ENCODE measurements at regions not wholly inside any gene's neighbourhood (a gene's known extent, or its start where the extent isn't known, plus 50 kb on each side); places are given as distances from the start of the nearest gene placed in this dataset.

DNA sequence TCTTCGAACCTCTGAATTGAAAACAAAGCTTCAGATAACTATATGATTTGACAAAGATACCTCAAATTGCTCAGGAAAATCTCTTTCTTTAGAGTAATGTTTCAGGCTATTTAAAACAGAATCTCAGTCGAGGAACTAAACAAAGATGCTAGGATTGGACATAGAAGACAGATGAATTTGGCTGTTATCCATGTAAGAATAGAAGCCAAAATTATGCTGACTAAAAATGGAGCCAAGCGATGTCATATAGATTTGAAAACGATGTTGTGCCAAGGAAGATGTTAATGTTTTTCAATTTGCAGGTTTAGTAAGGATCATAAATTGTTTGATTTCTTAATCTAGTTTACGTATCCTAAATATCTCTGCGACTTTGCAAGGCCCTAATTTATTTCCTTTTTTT is 295.9 kb downstream of the FOXG1 start:
- Histone ChIP-seq H3K27me3 (ENCODE audit: low read depth, low read length) (no peaks in the 10 kb centered on the region), H4K20me1 (ENCODE audit: insufficient read depth, low read length) (no peaks in the 10 kb centered on the region), H3K9ac (ENCODE audit: low read length) (no peak overlapping the region), H3K36me3 (replicated peaks; ENCODE audit: low read depth, low read length) (no peaks in the 10 kb centered on the region), H3K27ac (ENCODE audit: low read length) (no peak overlapping the region), H3K4me3 (ENCODE audit: low read length) (no peak overlapping the region), H3K4me1 (ENCODE audit: low read length) (no peaks in the 10 kb centered on the region), H3K9me3 (ENCODE audit: insufficient read depth, low read length) (no peaks in the 10 kb centered on the region), H3K4me2 (ENCODE audit: low read length) (no peak overlapping the region), H3K79me2 (ENCODE audit: low read length) (no peaks in the 10 kb centered on the region), H2AFZ (ENCODE audit: low read depth, low read length) (no peak overlapping the region)
- TF ChIP-seq, protein P1, sequence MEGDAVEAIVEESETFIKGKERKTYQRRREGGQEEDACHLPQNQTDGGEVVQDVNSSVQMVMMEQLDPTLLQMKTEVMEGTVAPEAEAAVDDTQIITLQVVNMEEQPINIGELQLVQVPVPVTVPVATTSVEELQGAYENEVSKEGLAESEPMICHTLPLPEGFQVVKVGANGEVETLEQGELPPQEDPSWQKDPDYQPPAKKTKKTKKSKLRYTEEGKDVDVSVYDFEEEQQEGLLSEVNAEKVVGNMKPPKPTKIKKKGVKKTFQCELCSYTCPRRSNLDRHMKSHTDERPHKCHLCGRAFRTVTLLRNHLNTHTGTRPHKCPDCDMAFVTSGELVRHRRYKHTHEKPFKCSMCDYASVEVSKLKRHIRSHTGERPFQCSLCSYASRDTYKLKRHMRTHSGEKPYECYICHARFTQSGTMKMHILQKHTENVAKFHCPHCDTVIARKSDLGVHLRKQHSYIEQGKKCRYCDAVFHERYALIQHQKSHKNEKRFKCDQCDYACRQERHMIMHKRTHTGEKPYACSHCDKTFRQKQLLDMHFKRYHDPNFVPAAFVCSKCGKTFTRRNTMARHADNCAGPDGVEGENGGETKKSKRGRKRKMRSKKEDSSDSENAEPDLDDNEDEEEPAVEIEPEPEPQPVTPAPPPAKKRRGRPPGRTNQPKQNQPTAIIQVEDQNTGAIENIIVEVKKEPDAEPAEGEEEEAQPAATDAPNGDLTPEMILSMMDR (IDR thresholded peaks at IDR 0.05; ENCODE audit: low read depth, low read length): no peak
- TF ChIP-seq EZH2phosphoT487 (IDR thresholded peaks at IDR 0.05; ENCODE audit: low read depth): no peak

DNA sequence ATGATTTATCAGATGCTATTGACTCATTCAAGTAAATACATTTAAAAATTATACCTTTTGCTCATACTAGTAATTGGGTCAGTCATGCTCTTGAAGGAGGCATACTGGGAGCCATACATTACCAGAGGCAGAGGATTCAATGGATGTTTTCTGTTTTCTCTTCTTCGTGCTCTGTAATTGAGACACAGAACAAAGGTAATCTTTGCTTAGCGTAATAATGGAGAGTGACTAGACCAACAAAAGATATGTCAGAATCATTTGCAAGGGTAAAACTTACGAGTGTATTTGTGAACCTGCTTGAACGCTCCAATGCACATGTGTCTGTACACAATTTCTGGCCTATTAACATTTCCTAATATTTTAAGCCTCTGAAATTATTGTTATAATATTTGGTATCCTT is 296.4 kb downstream of the FOXG1 start:
- Histone ChIP-seq H3K27ac (ENCODE audit: low read length) (no peak overlapping the region), H2AFZ (ENCODE audit: low read depth, low read length) (no peak overlapping the region), H3K36me3 (replicated peaks; ENCODE audit: low read depth, low read length) (no peaks in the 10 kb centered on the region), H4K20me1 (ENCODE audit: insufficient read depth, low read length) (no peaks in the 10 kb centered on the region), H3K9me3 (ENCODE audit: insufficient read depth, low read length) (no peaks in the 10 kb centered on the region), H3K4me3 (ENCODE audit: low read length) (no peak overlapping the region), H3K79me2 (ENCODE audit: low read length) (no peaks in the 10 kb centered on the region), H3K9ac (ENCODE audit: low read length) (no peak overlapping the region), H3K27me3 (ENCODE audit: low read depth, low read length) (no peaks in the 10 kb centered on the region), H3K4me1 (ENCODE audit: low read length) (no peaks in the 10 kb centered on the region), H3K4me2 (ENCODE audit: low read length) (no peak overlapping the region)
- no peak for TF ChIP-seq EZH2phosphoT487 (IDR thresholded peaks at IDR 0.05; ENCODE audit: low read depth)
- TF ChIP-seq, protein P1 (IDR thresholded peaks at IDR 0.05; ENCODE audit: low read depth, low read length): no peak

DNA sequence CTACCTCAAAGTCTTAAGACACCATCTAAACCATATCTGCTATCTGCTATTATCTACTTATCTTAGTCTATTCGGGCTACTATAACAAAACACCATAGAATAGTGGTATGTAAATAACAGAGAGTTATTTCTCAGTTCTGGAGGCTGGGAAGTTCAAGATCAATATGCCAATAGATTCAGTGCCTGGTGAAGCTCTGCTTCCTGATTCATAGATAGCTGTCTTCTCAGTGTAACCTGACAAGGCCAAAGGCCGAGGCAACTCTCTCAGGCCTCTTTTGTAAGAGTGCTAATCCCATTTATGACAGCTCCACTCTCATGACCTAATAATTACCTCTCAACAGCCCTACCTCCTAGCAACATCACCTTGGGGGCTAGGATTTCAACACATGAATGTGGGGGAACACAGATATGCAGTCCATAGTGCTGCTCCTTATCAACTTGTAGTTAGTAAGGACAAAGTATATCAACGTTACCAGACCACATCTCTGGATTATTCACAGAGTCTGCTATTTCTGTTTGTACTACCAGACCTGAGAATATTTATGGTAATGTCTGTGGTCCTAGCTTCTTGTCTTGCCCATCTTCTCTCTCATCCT is 297.8 kb downstream of the FOXG1 start:
- Histone ChIP-seq H3K9ac (ENCODE audit: low read length) (no peak overlapping the region), H2AFZ (ENCODE audit: low read depth, low read length) (no peak overlapping the region), H3K4me3 (ENCODE audit: low read length) (no peak overlapping the region), H4K20me1 (ENCODE audit: insufficient read depth, low read length) (no peaks in the 10 kb centered on the region), H3K36me3 (replicated peaks; ENCODE audit: low read depth, low read length) (no peaks in the 10 kb centered on the region), H3K27ac (ENCODE audit: low read length) (no peak overlapping the region), H3K4me2 (ENCODE audit: low read length) (no peak overlapping the region), H3K4me1 (ENCODE audit: low read length) (peaks cover 6% of the 10 kb centered on the region; the same call in 1 of the 2 replicates), H3K9me3 (ENCODE audit: insufficient read depth, low read length) (no peaks in the 10 kb centered on the region), H3K27me3 (ENCODE audit: low read depth, low read length) (no peaks in the 10 kb centered on the region), H3K79me2 (ENCODE audit: low read length) (no peaks in the 10 kb centered on the region)
- TF ChIP-seq, protein P1 (IDR thresholded peaks at IDR 0.05; ENCODE audit: low read depth, low read length): no peak
- TF ChIP-seq EZH2phosphoT487 (IDR thresholded peaks at IDR 0.05; ENCODE audit: low read depth): no peak

DNA sequence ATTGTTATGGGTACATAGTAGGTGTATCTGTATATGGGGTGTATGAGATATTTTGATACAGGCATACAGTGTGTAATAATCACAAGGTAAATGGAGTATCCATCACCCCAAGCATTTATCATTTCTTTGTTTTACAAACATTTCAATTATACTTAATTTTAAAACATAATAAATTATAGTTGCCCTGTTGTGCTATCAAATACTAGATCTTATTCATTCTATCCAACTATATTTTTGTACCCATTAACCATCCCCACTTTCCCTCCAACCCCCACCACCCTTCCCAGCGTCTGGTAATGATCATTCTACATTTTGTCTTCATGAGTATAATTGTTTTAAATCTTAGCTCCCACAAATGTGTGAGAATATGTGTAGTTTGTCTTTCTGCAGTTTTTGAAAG is 302.6 kb downstream of the FOXG1 start:
- H3K9me3 ChIP-seq (ENCODE audit: insufficient read depth, low read length): no peaks in the 10 kb centered on the region
- H2AFZ ChIP-seq (ENCODE audit: low read depth, low read length): no peak overlapping the region
- H4K20me1 ChIP-seq (ENCODE audit: insufficient read depth, low read length): no peaks in the 10 kb centered on the region
- H3K4me3 ChIP-seq (ENCODE audit: low read length): no peak overlapping the region
- peaks cover 6% of the 10 kb centered on the region; the same call in 1 of the 2 replicates for H3K4me1 ChIP-seq (ENCODE audit: low read length)
- H3K4me2 ChIP-seq (ENCODE audit: low read length): no peak overlapping the region
- no peaks in the 10 kb centered on the region for H3K79me2 ChIP-seq (ENCODE audit: low read length)
- no peaks in the 10 kb centered on the region for H3K36me3 ChIP-seq (replicated peaks; ENCODE audit: low read depth, low read length)
- no peak overlapping the region for H3K9ac ChIP-seq (ENCODE audit: low read length)
- no peaks in the 10 kb centered on the region for H3K27me3 ChIP-seq (ENCODE audit: low read depth, low read length)
- TF ChIP-seq, protein P1 (IDR thresholded peaks at IDR 0.05; ENCODE audit: low read depth, low read length): no peak
- no peak for TF ChIP-seq EZH2phosphoT487 (IDR thresholded peaks at IDR 0.05; ENCODE audit: low read depth)
- no peak overlapping the region for H3K27ac ChIP-seq (ENCODE audit: low read length)

Measured in OCI-LY3 (cell line).